ENCODE measurements at regions not wholly inside any gene's neighbourhood (a gene's known extent, or its start where the extent isn't known, plus 50 kb on each side); places are given as distances from the start of the nearest gene placed in this dataset.

GRCh38 chr3:25897019-25897418 lies 107.1 kb downstream of the OXSM start:
- peak; percentile 62 for FAIRE-seq
- BruUV-seq (replicated peaks) = no TSS peak
- intact Hi-C loops (cut with micrococcal nuclease) = loop anchor here (1.0 kb wide), 1 partner anchor 249 kb away; no protein-coding TSS in a partner anchor

More at GRCh38 chr3:25897019-25897418, 107.1 kb downstream of the OXSM start:
- Histone ChIP-seq H2AFZ (ENCODE audit: low read depth, low read length) (no peak overlapping the region), H4K20me1 (replicated peaks; ENCODE audit: control insufficient read depth, extremely low read depth, insufficient read depth, low read length) (no peaks in the 10 kb centered on the region), H3K79me2 (ENCODE audit: control insufficient read depth, insufficient read depth, low read length) (no peaks in the 10 kb centered on the region), H3K9me1 (replicated peaks; ENCODE audit: control insufficient read depth, extremely low read depth, insufficient read depth, low read length) (no peaks in the 10 kb centered on the region), H3K9me3 (replicated peaks; ENCODE audit: control insufficient read depth, insufficient read depth, low read length) (no peaks in the 10 kb centered on the region), H3K27ac (ENCODE audit: insufficient read depth, low read depth, low read length) (no peak overlapping the region), H3K4me3 (replicated peaks in 1 of 3; ENCODE audit: insufficient read depth in 1 of 3, low read depth in 1 of 3, low read length in 3 of 3) (no peak overlapping the region), H3K36me3 (ENCODE audit: control insufficient read depth in 2 of 2, extremely low read depth in 1 of 2, insufficient read depth in 2 of 2, low read length in 2 of 2) (no peaks in the 10 kb centered on the region), H3K4me1 (ENCODE audit: control insufficient read depth, extremely low read depth, insufficient read depth, low read length) (no peaks in the 10 kb centered on the region), H3K4me2 (ENCODE audit: insufficient read depth, low read length) (no peak overlapping the region), H3K27me3 (ENCODE audit: control insufficient read depth in 2 of 2, insufficient read depth in 2 of 2, low read length in 2 of 2) (no peaks in the 10 kb centered on the region), H3K9ac (replicated peaks; ENCODE audit: extremely low read depth, insufficient read depth, low read length) (no peak overlapping the region)
- POLR2A ChIA-PET = no interaction called here
- DNase-seq (ENCODE audit: low read depth, low spot score) = peak; percentile 3
- dilution Hi-C loops (cut with MboI; ENCODE audit: extremely low pct_ligation_motif_present, low sequenced_read_pairs) = no loop called here
- CTCF ChIA-PET = no interaction called here
- TF ChIP-seq MYC (IDR thresholded peaks at IDR 0.05; ENCODE audit: low read depth, low read length) = no peak
- TF ChIP-seq CTCF (IDR thresholded peaks at IDR 0.05; ENCODE audit: extremely low read depth in 1 of 2, insufficient read depth in 1 of 2, low read depth in 1 of 2, low read length in 2 of 2) = peak; percentile 22 to 37

Measured in endothelial cell of umbilical vein (primary cell).